HCT116 (cell line): ENCODE measurements at regions not wholly inside any gene's neighbourhood (a gene's known extent, or its start where the extent isn't known, plus 50 kb on each side); places are given as distances from the start of the nearest gene placed in this dataset.

Experiments
- ATAC-seq: fragments of 200-7000 bp; cut with Tn5 transposase; 2 replicates; pipeline ENCODE4 v1.9.1; 2020; ENCODE audit warnings: mild to moderate bottlenecking, moderate library complexity
- BruUV-seq: library from RNA; stranded (reverse); fragments of 400-500 nt; replicated peaks from 2 replicates; lab custom pipeline; 2021; lab: Mats Ljungman, UMichigan
- CTCF ChIA-PET: fragments of 300-600 bp; sonication (Branson Sonifier 250); formaldehyde crosslinking; loops from one replicate; lab custom pipeline; 2021; ENCODE audit warnings: antibody characterized with exemption; lab: Charles Lee
- POLR2A ChIA-PET: fragments of 300-600, 350-600 bp; sonication (Branson Sonifier 250); formaldehyde crosslinking; loops from one replicate; lab custom pipeline; 2021; ENCODE audit warnings: antibody characterized with exemption; lab: Charles Lee
- RAD21 ChIA-PET, 2 experiments: fragments of 300-600 bp; sonication (Branson Sonifier 250); formaldehyde crosslinking; loops; one replicate each; lab custom pipeline; 2023; ENCODE audit warnings: low total read pairs in 2 of 2; ENCODE audit not compliant: uncharacterized antibody in 2 of 2, unreplicated experiment in 2 of 2, low non-redundant PET in 1 of 2; lab: Charles Lee
- DNase-seq: peaks from one replicate; pipeline ENCODE4 v3.0.0-alpha.2; 2010; ENCODE audit warnings: low read depth, low spot score
- H2AFZ ChIP-seq: fragments of 200-600 bp; shearing (Covaris generic), sonication (generic); 2 replicates; pipeline ENCODE4 v1.6.1; 2017; ENCODE audit warnings: low read depth, mixed run types, mixed read lengths, antibody characterized with exemption, low read length; ENCODE audit not compliant: poor library complexity, severe bottlenecking
- H3K27ac ChIP-seq: 2 replicates; pipeline ENCODE4 v1.5.1; 2012; ENCODE audit warnings: low read depth, low read length
- H3K27me3 ChIP-seq: fragments of 200-600 bp; sonication (generic); 2 replicates; pipeline ENCODE4 v1.6.1; 2016; ENCODE audit warnings: mixed run types, low read length, mixed read lengths; ENCODE audit not compliant: insufficient read depth
- H3K36me3 ChIP-seq, 2 experiments: fragments of 200-500 bp in 1 of 2; fragments of 200-600 bp in 1 of 2; sonication (Bioruptor generic) in 1 of 2; sonication (generic) in 1 of 2; 2 replicates each; pipeline versions ENCODE4 v1.5.1 to v1.6.1; 2014 to 2016; ENCODE audit warnings: low read length in 2 of 2, inconsistent platforms in 1 of 2, mixed read lengths in 1 of 2, mixed run types in 1 of 2; ENCODE audit not compliant: insufficient read depth in 2 of 2, control insufficient read depth in 1 of 2
- H3K4me1 ChIP-seq, 2 experiments: fragments of 200-600 bp in 1 of 2; sonication (generic) in 1 of 2; 2 replicates each; pipeline versions ENCODE4 v1.5.1 to v1.6.1; 2012 to 2017; ENCODE audit warnings: low read length in 2 of 2, inconsistent platforms in 1 of 2, mild to moderate bottlenecking in 1 of 2, mixed read lengths in 1 of 2, mixed run types in 1 of 2, moderate library complexity in 1 of 2; ENCODE audit not compliant: insufficient read depth in 2 of 2, control insufficient read depth in 1 of 2
- H3K4me2 ChIP-seq: fragments of 200-600 bp; sonication (generic); 2 replicates; pipeline ENCODE4 v1.6.1; 2017; ENCODE audit warnings: mixed run types, low read length, mixed read lengths
- H3K4me3 ChIP-seq, 2 experiments: fragments of 200-600 bp in 1 of 2; sonication (generic) in 1 of 2; replicated peaks in 1 of 2; 2 replicates each; pipeline ENCODE4 v1.5.1; 2011 to 2016; ENCODE audit warnings: low read length in 2 of 2, control low read depth in 1 of 2, low read depth in 1 of 2, mild to moderate bottlenecking in 1 of 2, mixed read lengths in 1 of 2, mixed run types in 1 of 2
- H3K79me2 ChIP-seq: fragments of 200-600 bp; sonication (generic); 2 replicates; pipeline ENCODE4 v1.6.1; 2017; ENCODE audit warnings: mild to moderate bottlenecking, mixed run types, low read length, moderate library complexity, mixed read lengths; ENCODE audit not compliant: insufficient read depth
- H3K9ac ChIP-seq: fragments of 200-600 bp; sonication (generic); 2 replicates; pipeline ENCODE4 v1.6.1; 2016; ENCODE audit warnings: low read length, mixed read lengths
- H3K9me2 ChIP-seq: fragments of 200-600 bp; sonication (generic), shearing (Covaris generic); 2 replicates; pipeline ENCODE4 v1.6.1; 2017; ENCODE audit warnings: mixed run types, mild to moderate bottlenecking, moderate library complexity; ENCODE audit not compliant: insufficient read depth
- H3K9me3 ChIP-seq, 2 experiments: fragments of 200-500 bp in 1 of 2; fragments of 200-600 bp in 1 of 2; sonication (Bioruptor generic) in 1 of 2; sonication (generic) in 1 of 2; 2 replicates each; pipeline ENCODE4 v1.6.1; 2014 to 2017; ENCODE audit warnings: low read length in 2 of 2, mixed read lengths in 2 of 2, inconsistent platforms in 1 of 2, low read depth in 1 of 2, mild to moderate bottlenecking in 1 of 2, mixed run types in 1 of 2, moderate library complexity in 1 of 2; ENCODE audit not compliant: control insufficient read depth in 1 of 2, insufficient read depth in 1 of 2
- H4K20me1 ChIP-seq: fragments of 200-600 bp; sonication (generic), shearing (Covaris generic); 2 replicates; pipeline ENCODE4 v1.6.1; 2017; ENCODE audit warnings: mixed run types, mild to moderate bottlenecking, moderate library complexity; ENCODE audit not compliant: insufficient read depth
- ATF3 ChIP-seq: IDR thresholded peaks from 2 replicates; pipeline ENCODE4 v1.6.1; 2012
- CBX3 ChIP-seq: IDR thresholded peaks from 2 replicates; pipeline ENCODE4 v1.6.1; 2012; ENCODE audit warnings: low read depth
- CTCF ChIP-seq, 3 experiments: fragments of 200-600 bp in 1 of 3; sonication (generic) in 1 of 3; IDR thresholded peaks in 2 of 3; conservative IDR thresholded peaks in 1 of 3; 2 replicates each; pipeline ENCODE4 v1.5.1; 2012 to 2017; ENCODE audit warnings: low read depth in 2 of 3, low read length in 2 of 3, antibody characterized with exemption in 1 of 3, borderline replicate concordance in 1 of 3, control low read depth in 1 of 3, mild to moderate bottlenecking in 1 of 3, mixed read lengths in 1 of 3, mixed run types in 1 of 3, moderate library complexity in 1 of 3; ENCODE audit not compliant: insufficient read depth in 1 of 3
- EGR1 ChIP-seq: IDR thresholded peaks from 2 replicates; pipeline ENCODE4 v1.6.1; 2012; ENCODE audit warnings: low read depth
- ELF1 ChIP-seq: IDR thresholded peaks from 2 replicates; pipeline ENCODE4 v1.6.1; 2012; ENCODE audit warnings: low read depth, borderline replicate concordance
- EZH2 ChIP-seq: fragments of 200-600 bp; sonication (generic); IDR thresholded peaks from 2 replicates; pipeline ENCODE4 v1.6.1; 2017; ENCODE audit warnings: antibody characterized with exemption, mixed run types
- FOSL1 ChIP-seq: IDR thresholded peaks from 2 replicates; pipeline ENCODE4 v1.6.1; 2012; ENCODE audit warnings: low read depth
- POLR2A ChIP-seq: IDR thresholded peaks from 2 replicates; pipeline ENCODE4 v1.7.0; 2011; ENCODE audit warnings: borderline replicate concordance; ENCODE audit not compliant: insufficient read depth, insufficient read length; ENCODE audit errors: extremely low read depth
- POLR2AphosphoS5 ChIP-seq: IDR thresholded peaks from 2 replicates; pipeline ENCODE4 v1.6.1; 2011; ENCODE audit warnings: mild to moderate bottlenecking, low read depth, low read length, moderate library complexity
- RAD21 ChIP-seq: IDR thresholded peaks from 2 replicates; pipeline ENCODE4 v1.6.1; 2012; ENCODE audit warnings: low read depth, mild to moderate bottlenecking
- SIN3A ChIP-seq: IDR thresholded peaks from 2 replicates; pipeline ENCODE4 v1.6.1; 2012; ENCODE audit warnings: low read depth
- SP1 ChIP-seq: IDR thresholded peaks from 2 replicates; pipeline ENCODE4 v1.6.1; 2012; ENCODE audit warnings: low read depth
- TCF7L2 ChIP-seq: IDR thresholded peaks from 2 replicates; pipeline ENCODE4 v1.7.0; 2011; ENCODE audit warnings: borderline replicate concordance, inconsistent platforms; ENCODE audit not compliant: insufficient read depth, insufficient read length; ENCODE audit errors: extremely low read depth
- YY1 ChIP-seq: IDR thresholded peaks from 2 replicates; pipeline ENCODE4 v1.6.1; 2011; ENCODE audit warnings: low read length, low read depth, moderate library complexity, mild to moderate bottlenecking; ENCODE audit not compliant: insufficient replicate concordance; ENCODE audit errors: extremely low read depth
- ZBTB33 ChIP-seq: IDR thresholded peaks from 2 replicates; pipeline ENCODE4 v1.6.1; 2011; ENCODE audit warnings: mild to moderate bottlenecking, low read length, moderate library complexity; ENCODE audit not compliant: insufficient replicate concordance; ENCODE audit errors: extremely low read depth
- ZFX ChIP-seq: fragments of 450-650 bp; IDR thresholded peaks from 2 replicates; pipeline ENCODE4 v1.6.1; 2017
- ZNF274 ChIP-seq: fragments of 200-500 bp; sonication (Bioruptor generic); IDR thresholded peaks from 2 replicates; pipeline ENCODE4 v1.6.1; 2014; ENCODE audit warnings: mild to moderate bottlenecking, low read depth, low read length, inconsistent platforms
- intact Hi-C: fragments of 100-400 bp; cut with micrococcal nuclease; formaldehyde crosslinking; loops from 2 replicates; pipeline ENCODE4 v1.10.0; 2022

GRCh38 chr14:86943391-86944365 is 1049.3 kb downstream of the GALC start:
- no peak overlapping the region for H3K4me2 ChIP-seq
- H2AFZ ChIP-seq, result no peak overlapping the region
- intact Hi-C loops, result no loop called here
- H3K9me3 ChIP-seq, result peaks cover 4 to 38% of the 10 kb centered on the region in 2 experiments; a peak in 2 of 4 replicates
- no peaks in the 10 kb centered on the region for H3K79me2 ChIP-seq
- TF ChIP-seq RAD21 (no peak), POLR2A (no peak), SP1 (no peak), ZBTB33 (no peak), YY1 (no peak), FOSL1 (no peak), EZH2 (no peak), POLR2AphosphoS5 (no peak), ZNF274 (no peak), EGR1 (no peak), ATF3 (no peak), SIN3A (no peak), ZFX (no peak), CTCF (IDR thresholded peaks at IDR 0.05 in 2 of 3, conservative IDR thresholded peaks at IDR 0.05 in 1 of 3; ENCODE audit: borderline replicate concordance in 1 of 3, insufficient read depth in 1 of 3, low read depth in 2 of 3, low read length in 2 of 3) (no peak), TCF7L2 (no peak), CBX3 (no peak), ELF1 (no peak)
- H3K27me3 ChIP-seq, result no peaks in the 10 kb centered on the region
- ChIA-PET CTCF (no interaction called here), POLR2A (no interaction called here), RAD21 (no interaction called here)
- H3K27ac ChIP-seq, result no peak overlapping the region
- no peaks in the 10 kb centered on the region for H3K4me1 ChIP-seq
- no peak for DNase-seq
- H4K20me1 ChIP-seq, result no peaks in the 10 kb centered on the region
- no peaks in the 10 kb centered on the region for H3K9me2 ChIP-seq
- no peak overlapping the region for H3K9ac ChIP-seq
- no peak for ATAC-seq
- no TSS peak for BruUV-seq
- H3K4me3 ChIP-seq, result no peak overlapping the region
- no peaks in the 10 kb centered on the region for H3K36me3 ChIP-seq
